Subcutaneous abdominal adipose tissue (tissue), 5 donors: ENCODE measurements at regions not wholly inside any gene's neighbourhood (a gene's known extent, or its start where the extent isn't known, plus 50 kb on each side); places are given as distances from the start of the nearest gene placed in this dataset.

Experiments
- H3K27ac ChIP-seq: one replicate; pipeline ENCODE4 v1.7.0; 2013; ENCODE audit warnings: low read depth, mild to moderate bottlenecking, inconsistent platforms, low read length, moderate library complexity
- H3K27me3 ChIP-seq, 5 donors: one replicate each; pipeline ENCODE4 v1.7.0; 2013; ENCODE audit warnings: low read length in 5 of 5, inconsistent platforms in 1 of 5; ENCODE audit not compliant: control insufficient read depth in 5 of 5, insufficient read depth in 4 of 5
- H3K36me3 ChIP-seq, 5 donors: one replicate each; pipeline ENCODE4 v1.7.0; 2013; ENCODE audit warnings: low read length in 5 of 5; ENCODE audit not compliant: control insufficient read depth in 5 of 5, insufficient read depth in 5 of 5
- H3K4me1 ChIP-seq, 5 donors: one replicate each; pipeline ENCODE4 v1.7.0; 2013; ENCODE audit warnings: low read length in 5 of 5, mild to moderate bottlenecking in 3 of 5, moderate library complexity in 1 of 5; ENCODE audit not compliant: control insufficient read depth in 5 of 5, insufficient read depth in 5 of 5
- H3K4me3 ChIP-seq, 5 donors: one replicate each; pipeline ENCODE4 v1.7.0; 2013; ENCODE audit warnings: low read length in 5 of 5, low read depth in 1 of 5
- H3K9ac ChIP-seq, 5 donors: one replicate each; pipeline ENCODE4 v1.7.0; 2013; ENCODE audit warnings: low read length in 5 of 5, mild to moderate bottlenecking in 4 of 5, moderate library complexity in 3 of 5
- H3K9me3 ChIP-seq, 5 donors: one replicate each; pipeline ENCODE4 v1.7.0; 2013; ENCODE audit warnings: low read length in 5 of 5; ENCODE audit not compliant: control insufficient read depth in 5 of 5
- donor health status: healthy.
- donor health status: healthy.
- donor health status: healthy.
- donor health status: healthy.
- donor health status: healthy.

- no peak overlapping the region for H3K9ac ChIP-seq
- H3K36me3 ChIP-seq = no peaks in the 10 kb centered on the region
- H3K27me3 ChIP-seq = no peaks in the 10 kb centered on the region
- H3K4me3 ChIP-seq = no peak overlapping the region
- no peaks in the 10 kb centered on the region for H3K9me3 ChIP-seq
- no peak overlapping the region for H3K27ac ChIP-seq
- H3K4me1 ChIP-seq = peaks cover 9 to 36% (median 26%) of the 10 kb centered on the region in 5 donors
Observed at GRCh38 chr2:62413116-62413663, 92.8 kb downstream of the TMEM17 start.

DNA sequence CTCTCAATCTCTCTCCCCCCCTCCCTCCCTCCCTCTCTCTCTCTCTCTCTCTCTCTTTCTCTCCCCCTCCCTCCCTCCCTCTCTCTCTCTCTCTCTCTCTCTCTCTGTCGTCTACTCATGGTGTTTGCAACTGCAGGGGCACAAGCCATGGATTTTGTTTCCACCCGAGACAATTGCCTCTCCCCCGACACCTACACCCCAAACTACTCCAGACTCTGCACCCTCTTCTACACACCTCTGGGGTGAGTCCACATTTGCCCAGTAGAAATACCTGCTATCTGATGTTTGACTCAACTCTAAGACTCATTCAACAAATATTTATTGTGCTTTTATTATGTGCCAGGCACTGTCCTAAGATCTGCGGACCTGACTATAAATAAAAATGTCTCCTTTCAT is 93.7 kb downstream of the TMEM17 start:
- H3K9ac ChIP-seq = no peak overlapping the region
- no peaks in the 10 kb centered on the region for H3K27me3 ChIP-seq
- no peak overlapping the region for H3K27ac ChIP-seq
- H3K36me3 ChIP-seq = no peaks in the 10 kb centered on the region
- peaks cover 12 to 42% (median 31%) of the 10 kb centered on the region in 5 donors for H3K4me1 ChIP-seq
- H3K9me3 ChIP-seq = no peaks in the 10 kb centered on the region
- H3K4me3 ChIP-seq = no peak overlapping the region

- Histone ChIP-seq H3K27me3 (no peaks in the 10 kb centered on the region), H3K9ac (peak overlapping the region in 2 of 5 donors; percentile 49 to 60)
Observed at GRCh38 chr2:62410926-62411456, 95.0 kb downstream of the TMEM17 start.

GRCh38 chr2:62410015-62410453 is 96.0 kb downstream of the TMEM17 start:
- H3K9ac ChIP-seq = no peak overlapping the region

More at GRCh38 chr2:62410926-62411456, 95.0 kb downstream of the TMEM17 start:
- Histone ChIP-seq H3K4me3 (peak overlapping the region in 1 of 5 donors; percentile 24), H3K4me1 (peaks cover 12 to 42% (median 31%) of the 10 kb centered on the region in 5 donors), H3K9me3 (no peaks in the 10 kb centered on the region), H3K27ac (no peak overlapping the region), H3K36me3 (no peaks in the 10 kb centered on the region)

DNA sequence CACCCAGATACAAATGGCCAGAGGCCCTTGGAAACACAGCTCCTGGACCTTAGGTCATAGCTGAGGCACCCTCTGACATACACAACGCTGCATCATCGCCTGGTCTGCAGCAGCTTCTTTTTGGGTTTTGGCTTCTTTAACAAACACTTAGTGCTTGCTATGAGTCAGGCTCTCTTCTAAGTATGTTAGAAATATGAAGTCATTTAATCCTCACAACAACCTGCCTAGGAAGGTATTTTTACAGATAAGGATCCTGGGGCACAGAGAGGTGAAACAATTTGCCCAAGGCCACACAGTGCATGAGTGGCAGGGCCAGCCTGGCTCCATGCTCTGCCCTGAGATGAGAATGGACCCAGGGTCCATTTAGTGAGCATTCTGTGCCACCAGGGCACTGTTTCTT is 96.6 kb downstream of the TMEM17 start:
- Histone ChIP-seq H3K27ac (no peak overlapping the region), H3K4me1 (peaks cover 12 to 37% (median 31%) of the 10 kb centered on the region in 5 donors), H3K4me3 (no peak overlapping the region), H3K36me3 (no peaks in the 10 kb centered on the region), H3K27me3 (no peaks in the 10 kb centered on the region), H3K9me3 (no peaks in the 10 kb centered on the region), H3K9ac (no peak overlapping the region)

More at GRCh38 chr2:62410015-62410453, 96.0 kb downstream of the TMEM17 start:
- Histone ChIP-seq H3K4me3 (no peak overlapping the region), H3K27ac (no peak overlapping the region), H3K27me3 (no peaks in the 10 kb centered on the region), H3K9me3 (no peaks in the 10 kb centered on the region), H3K36me3 (no peaks in the 10 kb centered on the region), H3K4me1 (peaks cover 12 to 37% (median 31%) of the 10 kb centered on the region in 5 donors)

DNA sequence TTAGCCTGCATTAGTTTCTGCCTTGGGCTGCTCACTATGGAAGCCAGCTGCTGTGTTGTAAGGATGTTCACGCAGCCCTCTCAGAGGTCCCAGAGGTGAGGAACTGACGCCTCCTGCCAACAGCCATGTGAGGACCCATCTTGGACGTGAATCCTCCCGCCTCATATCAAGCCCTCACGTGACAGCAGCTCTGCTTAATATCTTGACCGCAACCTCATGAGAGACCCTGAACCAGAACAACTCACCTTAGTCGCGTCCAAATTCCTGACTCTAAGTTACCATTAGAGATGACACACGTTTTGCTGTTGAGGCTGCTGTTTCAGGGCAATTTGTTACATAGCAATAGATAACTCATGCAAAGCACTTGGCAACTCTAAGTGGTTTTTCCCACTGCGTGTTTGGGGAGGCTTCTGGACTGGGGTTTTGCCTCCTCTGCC is 97.7 kb downstream of the TMEM17 start:
- no peak overlapping the region for H3K9ac ChIP-seq
- peaks cover 12 to 37% (median 31%) of the 10 kb centered on the region in 5 donors for H3K4me1 ChIP-seq
- H3K27ac ChIP-seq = no peak overlapping the region
- no peaks in the 10 kb centered on the region for H3K36me3 ChIP-seq
- no peaks in the 10 kb centered on the region for H3K27me3 ChIP-seq
- H3K4me3 ChIP-seq = no peak overlapping the region
- no peaks in the 10 kb centered on the region for H3K9me3 ChIP-seq

DNA sequence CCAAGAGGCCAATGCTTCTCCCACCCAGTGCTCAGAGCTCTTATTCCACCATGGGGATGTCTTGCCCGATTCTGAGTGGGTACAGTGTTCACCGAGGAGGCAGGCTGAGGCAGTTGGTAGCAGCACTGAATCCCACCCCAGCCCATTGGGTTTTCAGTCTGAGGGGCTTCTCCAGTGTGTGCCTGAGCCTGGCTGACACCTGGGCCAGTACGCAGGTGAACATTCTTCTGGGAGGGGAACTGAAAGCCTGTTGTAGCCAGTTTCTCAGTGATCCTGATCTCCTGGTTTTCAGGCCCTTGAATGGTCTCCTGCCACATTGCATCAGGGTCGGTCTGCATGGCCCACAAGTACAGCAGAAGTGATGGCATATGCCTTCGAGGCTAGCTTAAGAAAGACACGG is 98.2 kb downstream of the TMEM17 start:
- H3K27me3 ChIP-seq = no peaks in the 10 kb centered on the region
- H3K9ac ChIP-seq = no peak overlapping the region
- no peak overlapping the region for H3K27ac ChIP-seq
- no peaks in the 10 kb centered on the region for H3K9me3 ChIP-seq
- peaks cover 12 to 37% (median 31%) of the 10 kb centered on the region in 5 donors for H3K4me1 ChIP-seq
- H3K36me3 ChIP-seq = no peaks in the 10 kb centered on the region
- no peak overlapping the region for H3K4me3 ChIP-seq

- Histone ChIP-seq H3K4me1 (peaks cover 12 to 37% (median 31%) of the 10 kb centered on the region in 5 donors), H3K27ac (no peak overlapping the region), H3K4me3 (no peak overlapping the region), H3K27me3 (no peaks in the 10 kb centered on the region), H3K36me3 (no peaks in the 10 kb centered on the region), H3K9ac (no peak overlapping the region), H3K9me3 (no peaks in the 10 kb centered on the region)
Observed at GRCh38 chr2:62407401-62407800, 98.6 kb downstream of the TMEM17 start.

DNA sequence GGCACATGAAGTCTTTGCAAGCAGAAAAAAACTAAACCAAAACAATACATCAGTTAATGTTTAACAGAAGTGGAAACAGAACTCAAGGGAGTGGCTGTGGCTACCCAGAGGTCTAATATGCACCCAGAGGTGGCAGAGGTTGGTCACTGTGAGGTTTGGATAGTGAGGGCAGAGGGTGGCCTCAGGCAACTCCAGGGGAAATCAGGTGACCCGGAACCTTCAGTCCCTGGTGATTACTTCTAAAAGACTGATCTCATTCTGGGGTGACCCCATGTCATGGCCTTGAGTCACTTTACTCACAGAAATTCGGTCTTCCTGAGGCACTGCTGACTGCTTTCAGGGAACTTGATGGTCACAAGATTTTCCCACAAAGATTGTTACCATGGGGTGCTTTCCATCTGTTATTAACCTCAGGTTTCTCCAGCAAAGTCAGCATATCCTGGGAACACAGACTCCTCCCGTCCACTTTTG is 99.4 kb downstream of the TMEM17 start:
- no peak overlapping the region for H3K27ac ChIP-seq
- H3K4me3 ChIP-seq = no peak overlapping the region
- H3K27me3 ChIP-seq = no peaks in the 10 kb centered on the region
- no peak overlapping the region for H3K9ac ChIP-seq
- no peaks in the 10 kb centered on the region for H3K36me3 ChIP-seq
- H3K4me1 ChIP-seq = peaks cover 8 to 32% (median 27%) of the 10 kb centered on the region in 5 donors
- H3K9me3 ChIP-seq = no peaks in the 10 kb centered on the region

DNA sequence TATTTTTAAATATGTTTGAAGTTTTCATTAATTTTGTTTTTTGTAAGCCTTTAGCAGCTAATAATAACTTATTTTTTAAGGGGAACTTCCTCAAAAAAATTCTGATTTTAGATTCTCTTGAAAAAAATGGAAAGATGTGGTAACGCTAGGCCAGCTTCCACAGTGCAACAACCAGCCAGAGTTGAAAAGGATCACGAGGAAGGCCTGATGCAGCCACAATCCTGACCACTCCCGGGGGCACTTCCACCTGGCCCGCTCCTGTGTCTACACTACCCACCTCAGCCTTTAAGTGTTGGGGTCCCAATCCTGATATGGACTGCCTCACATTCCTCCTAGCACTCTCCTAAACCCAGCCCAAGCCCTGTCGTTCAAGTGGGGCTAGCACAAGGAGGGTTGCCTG is 101.1 kb downstream of the TMEM17 start:
- Histone ChIP-seq H3K27me3 (no peaks in the 10 kb centered on the region), H3K9me3 (no peaks in the 10 kb centered on the region), H3K9ac (no peak overlapping the region), H3K27ac (no peak overlapping the region), H3K4me3 (no peak overlapping the region), H3K4me1 (peaks cover 4 to 17% (median 11%) of the 10 kb centered on the region in 5 donors), H3K36me3 (no peaks in the 10 kb centered on the region)
